K562 (cell line): ENCODE measurements at regions not wholly inside any gene's neighbourhood (a gene's known extent, or its start where the extent isn't known, plus 50 kb on each side); places are given as distances from the start of the nearest gene placed in this dataset.

Source experiments
- ATAC-seq: fragments of 200-7000 bp; cut with Tn5 transposase; 3 replicates; pipeline ENCODE4 v1.9.1; 2020; ENCODE audit warnings: moderate library complexity
- BruUV-seq: library from RNA; stranded (reverse); fragments of 400-500 nt; replicated peaks from 2 replicates; lab custom pipeline; 2021; lab: Mats Ljungman, UMichigan
- CTCF ChIA-PET: fragments of 300-600 bp; formaldehyde crosslinking; extraction: SDS; loops from one replicate; lab custom pipeline; 2021; ENCODE audit warnings: low intra/inter-chr PET ratio; lab: Yijun Ruan, JAX
- POLR2A ChIA-PET: fragments of 300-600, 350-650 bp; sonication (Branson Sonifier 250); formaldehyde crosslinking; extraction: SDS; loops from one replicate; lab custom pipeline; 2021; ENCODE audit warnings: antibody characterized with exemption, inconsistent platforms; lab: Yijun Ruan, JAX
- DNase-seq, 4 experiments: peaks; one replicate each; pipeline versions ENCODE4 v3.0.0 to v3.0.0-alpha.2; 2011 to 2018; ENCODE audit warnings: low spot score in 3 of 4, mixed read lengths in 3 of 4; ENCODE audit errors: extremely low read depth in 1 of 4
- FAIRE-seq: peaks from 2 replicates; lab custom pipeline; 2011; peaks lifted over from hg19 to GRCh38; lab: Jason Lieb, UNC
- H2AFZ ChIP-seq: 2 replicates; pipeline ENCODE4 v1.6.0; 2011; ENCODE audit warnings: low read depth, low read length, control low read depth, inconsistent platforms
- H3K27ac ChIP-seq: fragments of 200-600 bp; 3 replicates; pipeline ENCODE4 v1.8.0; 2011; ENCODE audit warnings: low read depth, mild to moderate bottlenecking, control low read depth, inconsistent platforms, low read length, moderate library complexity, mixed read lengths; ENCODE audit errors: extremely low read depth
- H3K27me3 ChIP-seq, 2 experiments: fragments of 300-600 bp in 1 of 2; 2 replicates in 1 of 2; 3 replicates in 1 of 2; pipeline versions ENCODE4 v1.6.0 to v1.8.0; 2011; ENCODE audit warnings: inconsistent platforms in 2 of 2, low read length in 2 of 2, mild to moderate bottlenecking in 1 of 2, mixed read lengths in 1 of 2, moderate library complexity in 1 of 2; ENCODE audit not compliant: control insufficient read depth in 2 of 2, insufficient read depth in 2 of 2
- H3K36me3 ChIP-seq: fragments of 300-600 bp; 3 replicates; pipeline ENCODE4 v1.8.0; 2011; ENCODE audit warnings: mild to moderate bottlenecking, low read length, inconsistent platforms; ENCODE audit not compliant: control insufficient read depth, insufficient read depth
- H3K4me1 ChIP-seq, 2 experiments: fragments of 200-600 bp in 1 of 2; replicated peaks in 1 of 2; 2 replicates in 1 of 2; 3 replicates in 1 of 2; pipeline versions ENCODE4 v1.5.1 to v1.8.0; 2011; ENCODE audit warnings: inconsistent platforms in 2 of 2, low read length in 2 of 2, mild to moderate bottlenecking in 1 of 2, mixed read lengths in 1 of 2, moderate library complexity in 1 of 2; ENCODE audit not compliant: control insufficient read depth in 2 of 2, insufficient read depth in 2 of 2
- H3K4me2 ChIP-seq: 2 replicates; pipeline ENCODE4 v1.6.1; 2011; ENCODE audit warnings: low read length, control low read depth, inconsistent platforms, mixed read lengths; ENCODE audit not compliant: insufficient read depth
- H3K4me3 ChIP-seq: fragments of 200-600 bp; sonication (generic), shearing (Covaris generic); 2 replicates; pipeline ENCODE4 v1.5.1; 2016; ENCODE audit warnings: control low read depth, inconsistent platforms
- H3K79me2 ChIP-seq: fragments of 200-600 bp; 3 replicates; pipeline ENCODE4 v1.8.0; 2011; ENCODE audit warnings: low read length, inconsistent platforms; ENCODE audit not compliant: control insufficient read depth, insufficient read depth
- H3K9ac ChIP-seq, 2 experiments: 2 replicates each; pipeline versions ENCODE4 v1.6.0 to v1.6.1; 2011; ENCODE audit warnings: low read depth in 2 of 2, low read length in 2 of 2, control low read depth in 1 of 2, inconsistent platforms in 1 of 2, mild to moderate bottlenecking in 1 of 2, mixed read lengths in 1 of 2; ENCODE audit not compliant: insufficient read depth in 1 of 2
- H3K9me1 ChIP-seq: one replicate; pipeline ENCODE4 v1.6.0; 2011; ENCODE audit warnings: inconsistent platforms, mild to moderate bottlenecking, low read length, moderate library complexity; ENCODE audit not compliant: control insufficient read depth, insufficient read depth
- H3K9me3 ChIP-seq: replicated peaks from 2 replicates; pipeline ENCODE4 v1.5.1; 2011; ENCODE audit warnings: low read depth, low read length, inconsistent platforms; ENCODE audit not compliant: control insufficient read depth, insufficient read depth
- H4K20me1 ChIP-seq: replicated peaks from 2 replicates; pipeline ENCODE4 v1.6.1; 2011; ENCODE audit warnings: low read length, inconsistent platforms, mixed read lengths; ENCODE audit not compliant: control insufficient read depth, insufficient read depth
- GTF2E2 ChIP-seq: fragments of 200-800 bp; sonication (Bioruptor generic); IDR thresholded peaks from 2 replicates; pipeline ENCODE4 v1.6.1; 2016; ENCODE audit warnings: missing genetic modification characterization, missing compliant biosample characterization
- POLR2A ChIP-seq: fragments of 450-650 bp; conservative IDR thresholded peaks from 2 replicates; pipeline ENCODE4 v1.6.1; 2016
- SLC30A9 ChIP-seq: fragments of 250-450 bp; sonication (Bioruptor Pico); IDR thresholded peaks from 2 replicates; pipeline ENCODE4 v1.8.0; 2022; ENCODE audit warnings: mild to moderate bottlenecking, moderate library complexity
- SMARCA4 ChIP-seq: fragments of 450-650 bp; IDR thresholded peaks from 2 replicates; pipeline ENCODE4 v1.6.1; 2016
- ZNF143 ChIP-seq: sonication (generic); formaldehyde crosslinking; IDR thresholded peaks from 2 replicates; pipeline ENCODE4 v1.9.0; 2022; ENCODE audit warnings: mild to moderate bottlenecking, missing genetic modification reagents
- ZNF696 ChIP-seq: fragments of 250-450 bp; sonication (Bioruptor Pico); conservative IDR thresholded peaks from 2 replicates; pipeline ENCODE4 v1.4.0; 2020; ENCODE audit warnings: mild to moderate bottlenecking, moderate library complexity
- ZNF785 ChIP-seq: fragments of 250-450 bp; sonication (Bioruptor Pico); IDR thresholded peaks from 2 replicates; pipeline ENCODE4 v1.4.0; 2020; ENCODE audit warnings: mild to moderate bottlenecking
- WGBS: fragments of 100-300 bp; shearing (Covaris generic); methylation state at CpG from one replicate; pipeline ENCODE4 v1.1.6; 2016; ENCODE audit warnings: low coverage, mixed read lengths; ENCODE audit not compliant: insufficient coverage; ENCODE audit errors: missing lambda C conversion rate; 5-methylcytosine and 5-hydroxymethylcytosine counted together
- in situ Hi-C: fragments of 300-500 bp; cut with MboI; formaldehyde crosslinking; loops from 4 replicates; pipeline ENCODE4 v1.15.0; 2018; ENCODE audit warnings: inconsistent platforms, mixed read lengths
- intact Hi-C: fragments of 100-400 bp; cut with micrococcal nuclease; formaldehyde crosslinking; loops from 2 replicates; pipeline ENCODE4 v1.14.2; 2022
- TF ChIP-seq, protein P1 (sequence below), 2 experiments: IDR thresholded peaks; 2 replicates each; pipeline ENCODE4 v1.6.1; 2012; ENCODE audit warnings: improper control_type of control experiment in 2 of 2, low read depth in 2 of 2, low read length in 2 of 2, borderline replicate concordance in 1 of 2
- TF ChIP-seq, protein P2 (sequence below): fragments of 150-350 bp; IDR thresholded peaks from 2 replicates; pipeline ENCODE4 v1.6.1; 2014; ENCODE audit warnings: low read depth, mild to moderate bottlenecking, low read length, borderline replicate concordance

DNA sequence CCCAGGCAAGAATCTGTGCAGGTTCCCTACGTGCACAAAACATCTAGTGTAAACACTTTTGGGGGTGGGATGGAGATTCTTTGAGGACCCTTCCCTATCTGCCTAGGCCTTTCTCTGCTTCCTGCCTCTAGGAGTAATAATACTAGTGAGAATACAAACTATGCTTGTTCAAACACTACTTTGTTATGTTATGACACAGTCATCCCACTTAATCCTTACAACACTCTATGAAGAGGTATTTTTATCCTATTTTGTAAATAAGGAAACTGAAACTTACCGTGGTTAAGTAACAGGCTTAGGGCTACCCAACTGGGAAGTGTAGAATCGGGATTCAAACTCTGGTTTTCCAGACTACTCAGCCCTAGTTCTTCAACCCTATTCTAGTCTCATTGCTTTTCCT is 96.5 kb downstream of the KCNA5 start:
- in situ Hi-C loops: no loop called here
- no peak overlapping the region for H2AFZ ChIP-seq
- CTCF ChIA-PET: no interaction called here
- H3K9me1 ChIP-seq: no peaks in the 10 kb centered on the region
- no peak overlapping the region for H3K4me3 ChIP-seq
- no peaks in the 10 kb centered on the region for H3K36me3 ChIP-seq
- no peak for FAIRE-seq
- BruUV-seq: no TSS peak
- no peaks in the 10 kb centered on the region for H3K9me3 ChIP-seq
- WGBS: 0% methylated on average over 3 of the region's 3 CpGs
- H4K20me1 ChIP-seq: no peaks in the 10 kb centered on the region
- TF ChIP-seq ZNF696 (no peak), SMARCA4 (no peak), ZNF143 (CRISPR knock-in tag) (no peak), SLC30A9 (CRISPR knock-in tag) (no peak), GTF2E2 (tag) (no peak), ZNF785 (CRISPR knock-in tag) (no peak), POLR2A (no peak)
- TF ChIP-seq, protein P1, sequence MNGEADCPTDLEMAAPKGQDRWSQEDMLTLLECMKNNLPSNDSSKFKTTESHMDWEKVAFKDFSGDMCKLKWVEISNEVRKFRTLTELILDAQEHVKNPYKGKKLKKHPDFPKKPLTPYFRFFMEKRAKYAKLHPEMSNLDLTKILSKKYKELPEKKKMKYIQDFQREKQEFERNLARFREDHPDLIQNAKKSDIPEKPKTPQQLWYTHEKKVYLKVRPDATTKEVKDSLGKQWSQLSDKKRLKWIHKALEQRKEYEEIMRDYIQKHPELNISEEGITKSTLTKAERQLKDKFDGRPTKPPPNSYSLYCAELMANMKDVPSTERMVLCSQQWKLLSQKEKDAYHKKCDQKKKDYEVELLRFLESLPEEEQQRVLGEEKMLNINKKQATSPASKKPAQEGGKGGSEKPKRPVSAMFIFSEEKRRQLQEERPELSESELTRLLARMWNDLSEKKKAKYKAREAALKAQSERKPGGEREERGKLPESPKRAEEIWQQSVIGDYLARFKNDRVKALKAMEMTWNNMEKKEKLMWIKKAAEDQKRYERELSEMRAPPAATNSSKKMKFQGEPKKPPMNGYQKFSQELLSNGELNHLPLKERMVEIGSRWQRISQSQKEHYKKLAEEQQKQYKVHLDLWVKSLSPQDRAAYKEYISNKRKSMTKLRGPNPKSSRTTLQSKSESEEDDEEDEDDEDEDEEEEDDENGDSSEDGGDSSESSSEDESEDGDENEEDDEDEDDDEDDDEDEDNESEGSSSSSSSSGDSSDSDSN (IDR thresholded peaks at IDR 0.05; ENCODE audit: borderline replicate concordance in 1 of 2, low read depth in 2 of 2, low read length in 2 of 2): no peak
- TF ChIP-seq, protein P2, sequence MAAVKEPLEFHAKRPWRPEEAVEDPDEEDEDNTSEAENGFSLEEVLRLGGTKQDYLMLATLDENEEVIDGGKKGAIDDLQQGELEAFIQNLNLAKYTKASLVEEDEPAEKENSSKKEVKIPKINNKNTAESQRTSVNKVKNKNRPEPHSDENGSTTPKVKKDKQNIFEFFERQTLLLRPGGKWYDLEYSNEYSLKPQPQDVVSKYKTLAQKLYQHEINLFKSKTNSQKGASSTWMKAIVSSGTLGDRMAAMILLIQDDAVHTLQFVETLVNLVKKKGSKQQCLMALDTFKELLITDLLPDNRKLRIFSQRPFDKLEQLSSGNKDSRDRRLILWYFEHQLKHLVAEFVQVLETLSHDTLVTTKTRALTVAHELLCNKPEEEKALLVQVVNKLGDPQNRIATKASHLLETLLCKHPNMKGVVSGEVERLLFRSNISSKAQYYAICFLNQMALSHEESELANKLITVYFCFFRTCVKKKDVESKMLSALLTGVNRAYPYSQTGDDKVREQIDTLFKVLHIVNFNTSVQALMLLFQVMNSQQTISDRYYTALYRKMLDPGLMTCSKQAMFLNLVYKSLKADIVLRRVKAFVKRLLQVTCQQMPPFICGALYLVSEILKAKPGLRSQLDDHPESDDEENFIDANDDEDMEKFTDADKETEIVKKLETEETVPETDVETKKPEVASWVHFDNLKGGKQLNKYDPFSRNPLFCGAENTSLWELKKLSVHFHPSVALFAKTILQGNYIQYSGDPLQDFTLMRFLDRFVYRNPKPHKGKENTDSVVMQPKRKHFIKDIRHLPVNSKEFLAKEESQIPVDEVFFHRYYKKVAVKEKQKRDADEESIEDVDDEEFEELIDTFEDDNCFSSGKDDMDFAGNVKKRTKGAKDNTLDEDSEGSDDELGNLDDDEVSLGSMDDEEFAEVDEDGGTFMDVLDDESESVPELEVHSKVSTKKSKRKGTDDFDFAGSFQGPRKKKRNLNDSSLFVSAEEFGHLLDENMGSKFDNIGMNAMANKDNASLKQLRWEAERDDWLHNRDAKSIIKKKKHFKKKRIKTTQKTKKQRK: no peak
- H3K27me3 ChIP-seq: no peaks in the 10 kb centered on the region
- DNase-seq: no peak
- H3K4me1 ChIP-seq: no peaks in the 10 kb centered on the region; a peak in 2 of 5 replicates
- H3K4me2 ChIP-seq: no peak overlapping the region
- no peak overlapping the region for H3K27ac ChIP-seq
- no peaks in the 10 kb centered on the region for H3K79me2 ChIP-seq
- POLR2A ChIA-PET: interaction anchor here (1.0 kb wide), 1 partner anchor 17 kb away, joined by 4 read pairs; no protein-coding TSS in a partner anchor
- no peak overlapping the region for H3K9ac ChIP-seq
- ATAC-seq: no peak
- intact Hi-C loops: no loop called here
